GM21515 (cell line): ENCODE measurements at regions not wholly inside any gene's neighbourhood (a gene's known extent, or its start where the extent isn't known, plus 50 kb on each side); places are given as distances from the start of the nearest gene placed in this dataset.

ENCODE experiments used
- ATAC-seq: cut with Tn5 transposase; IDR thresholded peaks from one replicate; pipeline ENCODE4 v1.9.1; 2021; ENCODE audit not compliant: unreplicated experiment

DNA sequence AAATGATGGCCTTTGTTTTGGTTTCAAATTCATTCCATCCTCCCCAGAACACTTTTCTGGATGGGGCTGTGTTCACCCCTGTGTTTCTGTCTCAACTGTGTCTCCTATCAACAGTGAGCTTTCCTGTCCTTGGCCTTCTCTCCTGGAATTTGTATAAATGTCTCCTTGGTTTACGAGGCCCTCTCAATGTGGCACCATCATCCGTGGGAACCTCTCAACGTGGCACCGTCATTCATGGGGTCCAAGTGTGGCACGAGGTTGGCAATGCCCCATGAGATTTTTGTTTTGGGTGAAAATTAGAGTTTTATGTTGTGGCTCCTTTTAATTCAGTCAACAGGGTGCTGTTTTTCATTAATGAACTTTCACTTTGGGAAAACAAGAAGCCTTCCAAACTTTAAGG, 280.7 kb upstream of the SALL3 start:
- ATAC-seq, result no peak

DNA sequence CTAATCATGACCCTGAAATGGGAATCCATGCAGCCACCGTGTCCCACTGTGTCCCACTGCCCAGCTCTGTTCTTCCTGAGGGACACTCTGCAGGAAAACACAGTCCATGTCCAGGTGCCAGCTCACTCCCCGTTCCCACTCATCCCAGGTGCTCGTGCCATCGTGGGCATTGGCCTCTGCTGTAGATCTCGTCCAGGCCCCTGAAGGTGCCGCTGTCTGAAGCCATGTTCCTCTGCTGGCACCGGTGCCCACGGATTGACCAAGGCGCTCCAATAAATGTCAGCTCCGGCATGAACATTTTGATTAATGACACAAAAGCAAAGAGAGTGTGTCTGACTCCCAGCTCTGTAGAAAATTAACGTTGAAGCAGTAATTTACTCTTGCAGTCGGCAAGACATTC, 280.1 kb upstream of the SALL3 start:
- no peak for ATAC-seq

GRCh38 chr18:78701771-78702396, 277.7 kb upstream of the SALL3 start:
- ATAC-seq, result no peak

DNA sequence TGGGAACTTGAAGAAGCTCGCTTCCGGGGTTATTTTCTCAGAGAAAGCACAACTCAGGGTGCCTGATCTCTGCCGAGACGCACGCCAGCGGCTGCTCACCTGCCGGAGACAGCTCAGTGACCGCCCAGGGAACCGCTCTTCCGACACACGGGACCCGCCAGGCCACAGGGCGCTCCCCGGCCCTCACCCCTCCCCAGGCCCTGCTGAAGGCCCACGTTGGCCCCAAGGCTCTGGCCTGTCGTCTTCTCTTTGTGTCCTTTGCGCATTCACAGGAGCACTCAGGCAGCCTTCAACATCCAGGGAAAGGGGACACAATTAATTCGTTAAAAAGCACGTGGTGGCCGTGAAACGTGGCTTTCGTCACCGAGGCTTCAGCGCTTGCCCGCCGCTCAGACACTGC, 276.3 kb upstream of the SALL3 start:
- ATAC-seq, result no peak

DNA sequence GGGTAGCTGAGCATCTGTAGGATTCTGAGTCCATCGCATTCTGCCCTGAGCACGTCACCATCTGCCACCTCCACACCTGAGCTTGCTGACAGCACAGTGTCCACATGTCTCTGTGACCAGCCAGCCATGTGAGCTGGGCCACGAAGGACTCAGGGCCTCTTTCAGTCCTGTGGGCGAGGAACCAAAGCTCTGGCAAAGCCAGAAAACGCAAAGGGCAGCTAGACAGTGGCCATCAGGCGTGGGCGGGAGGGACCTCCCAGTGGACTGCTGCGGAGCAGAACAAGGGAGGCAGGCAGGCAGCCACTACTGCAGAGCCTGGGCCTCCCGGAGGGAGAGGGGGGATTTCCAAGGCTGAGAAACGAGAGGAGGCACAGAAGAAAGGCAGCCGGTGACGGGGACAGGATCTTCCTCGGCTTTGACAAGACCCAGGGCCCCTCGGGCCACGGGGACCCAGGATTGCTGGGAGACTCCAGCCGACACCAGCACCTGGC, 274.6 kb upstream of the SALL3 start:
- ATAC-seq, result no peak

DNA sequence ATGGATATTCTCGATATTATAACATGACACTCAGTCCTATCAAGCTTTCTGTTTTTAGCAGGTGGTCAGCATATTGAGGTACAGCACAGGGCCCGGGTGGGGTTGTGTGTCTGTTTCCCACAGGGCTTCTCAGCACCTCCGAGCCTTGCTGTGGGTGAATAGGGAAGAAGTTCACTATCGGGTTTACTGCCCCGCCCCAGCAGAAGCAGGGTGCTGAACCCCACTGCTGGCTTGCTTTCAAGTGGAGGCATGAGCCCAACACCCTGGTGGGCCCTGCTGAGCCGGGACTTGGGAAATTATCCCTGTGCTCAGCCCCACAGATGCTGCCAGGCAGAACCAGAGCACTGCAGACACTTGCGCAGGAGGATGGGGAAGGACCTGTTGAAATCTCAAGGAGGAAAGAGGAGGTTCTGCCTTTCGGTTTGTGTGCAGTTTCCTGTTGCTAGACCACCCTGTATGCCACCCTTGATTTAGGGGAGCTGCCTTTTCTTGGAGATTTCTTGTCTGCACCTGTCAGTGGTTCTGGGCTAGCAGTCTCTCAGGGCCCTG, 270.3 kb upstream of the SALL3 start:
- no peak for ATAC-seq

GRCh38 chr18:78711316-78711715, 268.3 kb upstream of the SALL3 start:
- ATAC-seq, result no peak

GRCh38 chr18:78711971-78712370, 267.6 kb upstream of the SALL3 start:
- no peak for ATAC-seq

DNA sequence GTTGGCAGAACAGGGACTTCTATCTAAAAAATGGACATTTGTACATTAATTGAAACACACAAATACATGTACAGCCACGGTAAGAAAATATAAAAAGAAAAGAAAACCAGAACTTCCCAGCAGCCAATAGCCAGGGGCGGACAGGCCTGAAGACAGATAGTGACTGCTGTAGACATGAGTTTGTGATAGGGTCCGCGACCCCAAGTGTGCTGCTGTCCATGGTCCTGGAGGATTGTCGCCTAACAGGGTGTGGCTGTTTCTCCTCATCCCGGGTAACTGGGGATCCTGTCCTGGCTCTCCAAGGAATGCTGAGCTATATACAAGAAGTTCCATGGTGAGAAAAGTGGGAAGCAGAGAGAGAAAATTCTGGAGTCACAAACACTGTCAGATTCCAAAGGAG, 266.5 kb upstream of the SALL3 start:
- ATAC-seq, result no peak

DNA sequence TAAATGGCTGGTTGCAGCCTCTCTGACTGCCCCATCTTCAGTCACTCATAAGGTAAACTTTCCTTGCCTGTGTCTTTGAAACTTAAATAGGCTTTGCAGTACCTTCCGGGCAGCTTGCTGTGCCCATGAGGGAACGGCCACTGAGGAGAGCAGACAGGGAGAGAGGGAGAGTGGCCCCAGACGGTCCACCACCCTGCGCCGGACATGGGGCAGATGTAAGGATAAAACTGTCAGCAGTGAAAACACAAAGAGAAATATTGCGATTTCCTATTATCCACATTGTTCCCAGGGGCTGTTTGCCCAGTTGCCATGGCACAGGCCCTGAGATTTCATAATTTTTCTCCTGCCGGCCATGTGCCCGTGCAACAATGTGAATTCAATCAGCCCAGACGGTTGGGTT, 265.9 kb upstream of the SALL3 start:
- no peak for ATAC-seq

- ATAC-seq, result no peak
Observed at GRCh38 chr18:78716022-78716421, 263.6 kb upstream of the SALL3 start.

DNA sequence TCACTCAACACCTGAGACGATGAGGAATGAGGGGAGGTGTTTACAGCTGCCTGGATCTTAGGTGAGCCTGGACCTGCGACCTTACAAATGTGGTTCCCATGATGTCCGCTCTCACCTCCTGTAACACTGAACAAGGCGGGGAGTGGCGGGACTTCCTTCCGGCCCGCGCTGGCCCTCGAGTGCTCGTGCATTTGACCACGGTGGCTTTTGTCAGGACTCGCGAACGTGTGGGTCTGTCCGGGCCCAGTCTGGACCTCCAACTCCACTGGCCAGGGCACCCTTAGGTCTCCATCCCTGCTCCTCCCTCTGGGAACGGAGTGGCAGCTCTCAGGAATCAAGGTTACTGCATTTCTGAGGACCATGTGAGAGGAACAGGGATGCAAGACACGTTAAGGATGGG, 263.0 kb upstream of the SALL3 start:
- no peak for ATAC-seq

DNA sequence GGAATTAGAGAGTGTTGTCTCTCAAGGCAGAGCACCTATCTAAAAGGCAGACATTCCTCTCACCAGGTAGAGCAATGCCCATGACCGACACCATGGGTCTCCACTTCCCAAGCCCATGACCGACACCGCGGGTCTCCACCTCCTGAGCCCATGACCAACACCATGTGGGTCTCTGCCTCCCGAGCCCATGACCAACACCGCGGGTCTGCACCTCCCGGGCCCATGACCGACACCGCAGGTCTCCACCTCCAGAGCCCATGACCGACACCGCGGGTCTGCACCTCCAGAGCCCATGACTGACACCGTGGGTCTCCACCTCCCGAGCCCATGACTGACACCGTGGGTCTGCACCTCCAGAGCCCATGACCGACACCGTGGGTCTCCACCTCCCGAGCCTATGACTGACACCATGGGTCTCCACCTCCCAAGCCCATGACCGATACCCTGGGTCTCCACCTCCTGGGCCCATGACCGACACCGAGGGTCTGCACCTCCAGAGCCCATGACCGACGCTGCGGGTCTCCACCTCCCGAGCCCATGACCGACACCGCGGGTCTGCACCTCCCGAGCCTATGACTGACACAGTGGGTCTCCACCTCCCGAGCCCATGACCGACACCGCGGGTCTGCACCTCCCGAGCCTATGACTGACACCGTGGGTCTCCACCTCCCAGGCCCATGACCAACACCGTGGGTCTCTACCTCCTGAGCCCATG, 262.4 kb upstream of the SALL3 start:
- no peak for ATAC-seq

- no peak for ATAC-seq
Observed at GRCh38 chr18:78717766-78718150, 261.9 kb upstream of the SALL3 start.

DNA sequence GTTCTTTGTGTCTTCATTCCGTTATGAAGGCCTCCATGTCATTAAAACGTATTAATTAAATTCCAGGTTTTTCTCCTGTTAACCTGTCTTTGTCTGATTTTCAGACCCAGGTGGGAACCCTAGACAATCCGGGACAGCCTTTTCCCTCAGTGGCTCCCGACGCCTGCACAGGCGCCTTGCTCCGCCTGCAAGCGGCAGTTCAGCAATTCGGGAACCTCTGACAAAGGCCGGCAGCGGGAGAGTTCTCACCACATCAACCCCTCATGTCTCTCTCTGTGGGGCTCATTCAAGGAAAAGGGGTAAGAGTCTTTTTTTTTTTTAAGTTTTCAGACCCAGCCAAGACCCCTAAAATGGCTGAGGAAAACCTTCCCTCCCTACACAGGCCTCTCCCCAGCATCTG, 259.8 kb upstream of the SALL3 start:
- ATAC-seq, result no peak

DNA sequence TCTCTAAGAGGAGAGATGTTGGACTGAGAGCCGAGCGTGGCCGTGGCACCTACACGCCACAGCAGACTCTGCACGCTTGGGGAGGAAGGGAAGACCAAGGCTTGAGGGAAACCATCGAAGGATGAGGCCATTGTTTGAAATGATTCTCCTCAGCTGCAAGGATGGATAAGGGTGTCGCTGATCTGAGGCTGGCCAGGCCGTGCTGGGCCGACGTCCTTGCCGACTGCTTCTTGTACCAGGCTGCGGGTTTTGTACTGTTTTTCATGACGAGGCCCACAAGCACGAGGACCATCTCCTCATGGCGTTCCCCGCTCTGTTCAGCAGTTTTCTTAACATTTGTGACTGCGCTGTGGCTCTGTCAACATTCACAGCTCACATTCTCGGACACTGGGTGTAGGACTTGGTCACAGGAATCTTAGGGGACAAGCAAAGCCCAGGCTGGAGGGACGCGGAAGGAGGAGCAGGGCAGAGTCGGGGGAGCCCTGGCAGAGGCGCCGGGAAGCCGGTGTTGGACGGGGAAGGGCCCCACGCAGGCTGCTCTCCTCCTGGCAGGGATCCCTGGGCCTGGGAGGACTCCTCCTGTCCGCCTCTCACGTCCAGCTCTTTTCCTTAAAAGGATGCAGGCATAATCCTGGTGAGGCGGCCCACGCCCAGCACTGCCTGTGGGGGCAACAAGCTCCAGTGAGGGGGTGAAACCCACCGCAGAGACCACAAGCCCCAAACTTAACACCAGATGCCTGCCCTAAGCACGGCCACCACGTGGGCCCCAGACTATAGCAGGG, 259.0 kb upstream of the SALL3 start:
- ATAC-seq, result no peak

- ATAC-seq, result no peak
Observed at GRCh38 chr18:78721238-78721875, 258.3 kb upstream of the SALL3 start.

DNA sequence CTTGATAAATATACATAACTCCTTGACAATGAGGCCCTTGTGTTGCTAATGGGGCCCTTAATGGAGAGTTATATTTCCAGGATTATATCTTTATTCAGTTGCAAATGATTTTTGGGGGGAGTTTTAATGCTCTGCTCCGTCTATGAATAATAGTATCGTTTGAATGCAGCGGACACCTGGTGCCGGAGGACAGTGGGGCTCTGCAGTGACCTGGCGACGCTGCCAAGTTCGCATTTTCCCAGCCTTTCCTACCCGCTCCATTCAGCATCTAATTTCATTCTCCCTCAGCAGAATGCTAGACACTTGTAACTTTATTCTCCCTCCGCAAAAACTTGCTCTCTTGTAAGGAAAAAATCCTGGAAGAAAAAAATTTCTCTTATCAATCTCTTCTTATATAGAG, 257.6 kb upstream of the SALL3 start:
- ATAC-seq, result no peak

GRCh38 chr18:78722386-78722785, 257.2 kb upstream of the SALL3 start:
- no peak for ATAC-seq

DNA sequence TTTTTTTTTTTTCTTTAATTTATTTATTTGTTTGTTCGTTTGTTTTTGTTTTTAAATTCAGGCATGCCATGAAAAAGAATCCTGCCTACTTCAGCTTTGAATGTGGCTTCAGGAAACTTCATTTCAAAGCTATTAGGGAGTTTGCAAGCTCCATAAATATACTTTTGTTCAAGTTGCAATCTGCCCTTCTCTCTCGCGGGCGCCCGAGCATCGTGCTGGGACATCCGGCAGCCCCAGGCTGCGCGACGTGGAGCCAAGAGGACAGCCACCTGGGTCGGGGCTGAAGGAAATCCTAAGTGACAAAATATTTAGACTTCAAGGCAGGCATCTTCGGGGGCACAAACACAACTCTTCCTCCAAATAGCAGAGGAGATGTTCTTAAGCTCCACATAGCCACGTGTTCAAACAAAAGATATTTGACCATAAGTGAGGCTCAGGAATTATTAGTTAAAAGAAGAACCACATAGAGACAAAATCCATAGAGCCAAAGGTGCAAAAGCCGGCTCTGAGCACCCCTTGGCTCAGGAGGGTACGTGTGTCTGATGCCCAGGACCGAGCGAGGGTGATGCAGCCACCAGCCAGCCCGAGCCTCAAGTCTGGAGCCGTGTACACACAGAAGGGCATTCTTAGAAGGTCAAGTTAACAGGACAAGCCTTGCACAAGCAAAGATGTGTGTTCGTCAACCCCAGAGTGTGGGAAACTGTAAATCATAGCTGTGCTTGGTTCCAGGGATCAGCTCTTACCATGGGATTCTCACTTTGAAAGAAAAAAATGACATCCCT, 256.5 kb upstream of the SALL3 start:
- ATAC-seq, result no peak
